Lower lobe of right lung (tissue), 2 donors: ENCODE measurements at regions not wholly inside any gene's neighbourhood (a gene's known extent, or its start where the extent isn't known, plus 50 kb on each side); places are given as distances from the start of the nearest gene placed in this dataset.

Experiments used
- ATAC-seq, 2 donors: fragments of 200-7000 bp; cut with Tn5 transposase; one replicate each; pipeline ENCODE4 v1.9.1; 2020 to 2022; ENCODE audit warnings: mild to moderate bottlenecking in 2 of 2, moderate library complexity in 2 of 2
- DNase-seq: peaks from one replicate; pipeline ENCODE4 v3.0.0-alpha.2; 2020
- H3K27ac ChIP-seq: fragments of 200-600 bp; one replicate; pipeline ENCODE4 v1.8.0; 2022
- H3K27me3 ChIP-seq: fragments of 200-600 bp; one replicate; pipeline ENCODE4 v1.8.0; 2022; ENCODE audit warnings: low read depth
- H3K36me3 ChIP-seq: fragments of 200-600 bp; one replicate; pipeline ENCODE4 v1.8.0; 2022; ENCODE audit warnings: mild to moderate bottlenecking
- H3K4me1 ChIP-seq: fragments of 200-600 bp; one replicate; pipeline ENCODE4 v1.8.0; 2022
- H3K4me3 ChIP-seq: fragments of 200-600 bp; one replicate; pipeline ENCODE4 v1.8.0; 2022; ENCODE audit warnings: mild to moderate bottlenecking
- H3K9me3 ChIP-seq: fragments of 200-600 bp; one replicate; pipeline ENCODE4 v1.8.0; 2022
- intact Hi-C: fragments of 100-400 bp; cut with DNase I; formaldehyde crosslinking; loops from one replicate; pipeline ENCODE4 v1.11.0; 2022
- TF ChIP-seq, protein P1 (sequence below): fragments of 200-600 bp; IDR thresholded peaks from one replicate; pipeline ENCODE4 v1.8.0; 2022; ENCODE audit warnings: antibody characterized with exemption, mild to moderate bottlenecking
- donor health status: DM: no; HTN: yes; CAD: no; lungs with severe emphysema.

GRCh38 chr14:99117671-99118045 is 154.3 kb downstream of the BCL11B start:
- peaks cover 30% of the 10 kb centered on the region for H3K27me3 ChIP-seq
- no peaks in the 10 kb centered on the region for H3K4me1 ChIP-seq
- no peak overlapping the region for H3K27ac ChIP-seq
- no peak for ATAC-seq
- TF ChIP-seq, protein P1, sequence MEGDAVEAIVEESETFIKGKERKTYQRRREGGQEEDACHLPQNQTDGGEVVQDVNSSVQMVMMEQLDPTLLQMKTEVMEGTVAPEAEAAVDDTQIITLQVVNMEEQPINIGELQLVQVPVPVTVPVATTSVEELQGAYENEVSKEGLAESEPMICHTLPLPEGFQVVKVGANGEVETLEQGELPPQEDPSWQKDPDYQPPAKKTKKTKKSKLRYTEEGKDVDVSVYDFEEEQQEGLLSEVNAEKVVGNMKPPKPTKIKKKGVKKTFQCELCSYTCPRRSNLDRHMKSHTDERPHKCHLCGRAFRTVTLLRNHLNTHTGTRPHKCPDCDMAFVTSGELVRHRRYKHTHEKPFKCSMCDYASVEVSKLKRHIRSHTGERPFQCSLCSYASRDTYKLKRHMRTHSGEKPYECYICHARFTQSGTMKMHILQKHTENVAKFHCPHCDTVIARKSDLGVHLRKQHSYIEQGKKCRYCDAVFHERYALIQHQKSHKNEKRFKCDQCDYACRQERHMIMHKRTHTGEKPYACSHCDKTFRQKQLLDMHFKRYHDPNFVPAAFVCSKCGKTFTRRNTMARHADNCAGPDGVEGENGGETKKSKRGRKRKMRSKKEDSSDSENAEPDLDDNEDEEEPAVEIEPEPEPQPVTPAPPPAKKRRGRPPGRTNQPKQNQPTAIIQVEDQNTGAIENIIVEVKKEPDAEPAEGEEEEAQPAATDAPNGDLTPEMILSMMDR: no peak
- H3K4me3 ChIP-seq: no peak overlapping the region
- no peaks in the 10 kb centered on the region for H3K36me3 ChIP-seq
- no peaks in the 10 kb centered on the region for H3K9me3 ChIP-seq
- no peak for DNase-seq
- intact Hi-C loops: no loop called here

DNA sequence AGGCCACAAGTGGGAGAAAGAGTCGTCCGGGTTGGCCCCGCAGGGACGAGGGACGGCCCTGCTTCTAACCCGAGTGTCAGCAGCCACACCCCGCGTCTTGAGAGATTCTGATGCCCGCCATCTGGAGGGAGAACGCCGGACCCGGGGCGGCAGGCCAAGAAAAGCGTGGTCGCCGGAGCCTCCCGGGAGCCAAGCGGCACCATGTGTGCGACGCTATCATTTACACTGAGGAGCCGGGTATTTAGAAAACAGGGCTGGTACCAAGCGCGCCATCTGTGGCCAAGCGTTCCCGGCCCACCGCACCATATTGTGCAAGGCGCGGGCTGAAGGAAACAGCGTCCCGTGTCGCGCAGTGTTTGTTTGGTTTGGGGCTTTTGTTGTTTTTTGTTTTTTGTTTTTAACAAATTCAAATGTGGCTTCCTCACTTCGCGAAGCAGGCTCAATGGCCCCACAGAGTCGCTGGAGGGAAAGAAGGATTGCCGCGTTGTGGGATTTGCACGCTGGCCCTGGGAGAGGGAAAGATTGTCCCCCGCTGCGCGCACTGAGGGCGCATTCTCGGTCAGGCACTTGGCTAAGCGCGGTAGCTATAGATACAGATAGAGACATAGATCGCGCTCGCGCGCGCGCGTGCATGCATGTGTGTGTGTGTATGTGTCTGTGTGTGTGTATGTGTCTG is 153.8 kb downstream of the BCL11B start:
- Histone ChIP-seq H3K27ac (no peak overlapping the region), H3K9me3 (no peaks in the 10 kb centered on the region), H3K4me3 (peak overlapping the region; percentile 17), H3K36me3 (no peaks in the 10 kb centered on the region), H3K27me3 (peaks cover 30% of the 10 kb centered on the region), H3K4me1 (no peaks in the 10 kb centered on the region)
- DNase-seq (no peak), ATAC-seq (no peak)
- TF ChIP-seq, protein P1: no peak
- intact Hi-C loops: no loop called here

- DNase-seq: no peak
- TF ChIP-seq, protein P1: no peak
- Histone ChIP-seq H3K9me3 (no peaks in the 10 kb centered on the region), H3K27ac (no peak overlapping the region), H3K4me1 (no peaks in the 10 kb centered on the region), H3K27me3 (peaks cover 30% of the 10 kb centered on the region), H3K4me3 (no peak overlapping the region), H3K36me3 (no peaks in the 10 kb centered on the region)
- no peak for ATAC-seq
- intact Hi-C loops: no loop called here
These were observed 153.1 kb downstream of the BCL11B start for GRCh38 chr14:99118946-99119345.
